ENCODE measurements at regions not wholly inside any gene's neighbourhood (a gene's known extent, or its start where the extent isn't known, plus 50 kb on each side); places are given as distances from the start of the nearest gene placed in this dataset.

GRCh38 chr11:70587075-70587389 lies 188.7 kb downstream of the CTTN start:
- TF ChIP-seq CTCF (conservative IDR thresholded peaks at IDR 0.05 in 1 of 2, IDR thresholded peaks at IDR 0.05 in 1 of 2; ENCODE audit: low read depth in 1 of 2, low read length in 2 of 2) (no peak), EZH2 (IDR thresholded peaks at IDR 0.05; ENCODE audit: low read length, missing control alignments) (no peak)
